ENCODE measurements at regions not wholly inside any gene's neighbourhood (a gene's known extent, or its start where the extent isn't known, plus 50 kb on each side); places are given as distances from the start of the nearest gene placed in this dataset.

- TF ChIP-seq BACH2 (CRISPR knock-in tag; IDR thresholded peaks at IDR 0.05; ENCODE audit: borderline replicate concordance): no peak
- TF ChIP-seq SNAI2 (CRISPR knock-in tag; IDR thresholded peaks at IDR 0.05): no peak
- TF ChIP-seq ZFP30 (CRISPR knock-in tag; IDR thresholded peaks at IDR 0.05): no peak
- TF ChIP-seq ZNF565 (CRISPR knock-in tag; conservative IDR thresholded peaks at IDR 0.05; ENCODE audit: low read depth): no peak
- no peak for TF ChIP-seq TCF4 (CRISPR knock-in tag; IDR thresholded peaks at IDR 0.05; ENCODE audit: borderline replicate concordance)
- TF ChIP-seq RARB (CRISPR knock-in tag; IDR thresholded peaks at IDR 0.05): no peak
- TF ChIP-seq ESRRG (CRISPR knock-in tag; IDR thresholded peaks at IDR 0.05): no peak
- no peak for ATAC-seq
Measured at GRCh38 chr7:119578116-119578515, 694.9 kb upstream of the KCND2 start.

GRCh38 chr7:119594956-119595355, 678.0 kb upstream of the KCND2 start:
- TF ChIP-seq CSDC2 (CRISPR knock-in tag; IDR thresholded peaks at IDR 0.05) (no peak), ZFP3 (CRISPR knock-in tag; IDR thresholded peaks at IDR 0.05) (no peak), PPARA (CRISPR knock-in tag; IDR thresholded peaks at IDR 0.05; ENCODE audit: borderline replicate concordance) (no peak), POU6F1 (CRISPR knock-in tag; IDR thresholded peaks at IDR 0.05; ENCODE audit: borderline replicate concordance, low read depth) (no peak), ZNF565 (CRISPR knock-in tag; conservative IDR thresholded peaks at IDR 0.05; ENCODE audit: low read depth) (no peak), TCF4 (CRISPR knock-in tag; IDR thresholded peaks at IDR 0.05; ENCODE audit: borderline replicate concordance) (no peak), SNAI2 (CRISPR knock-in tag; IDR thresholded peaks at IDR 0.05) (no peak)

GRCh38 chr7:119596651-119597050, 676.3 kb upstream of the KCND2 start:
- ATAC-seq: no peak
- no peak for TF ChIP-seq RARB (CRISPR knock-in tag; IDR thresholded peaks at IDR 0.05)

More at GRCh38 chr7:119594956-119595355, 678.0 kb upstream of the KCND2 start:
- no peak for ATAC-seq

GRCh38 chr7:119606297-119606696, 666.7 kb upstream of the KCND2 start:
- ATAC-seq: no peak
- TF ChIP-seq BACH2 (CRISPR knock-in tag; IDR thresholded peaks at IDR 0.05; ENCODE audit: borderline replicate concordance): no peak
- no peak for TF ChIP-seq ISL1 (CRISPR knock-in tag; IDR thresholded peaks at IDR 0.05)
- no peak for TF ChIP-seq GLIS3 (CRISPR knock-in tag; IDR thresholded peaks at IDR 0.05)
- TF ChIP-seq OSR1 (CRISPR knock-in tag; IDR thresholded peaks at IDR 0.05): no peak
- no peak for TF ChIP-seq ZFP3 (CRISPR knock-in tag; IDR thresholded peaks at IDR 0.05)
- no peak for TF ChIP-seq ZC3H10 (CRISPR knock-in tag; IDR thresholded peaks at IDR 0.05)
- no peak for TF ChIP-seq PPARA (CRISPR knock-in tag; IDR thresholded peaks at IDR 0.05; ENCODE audit: borderline replicate concordance)
- no peak for TF ChIP-seq TCF4 (CRISPR knock-in tag; IDR thresholded peaks at IDR 0.05; ENCODE audit: borderline replicate concordance)
- TF ChIP-seq CREB5 (CRISPR knock-in tag; IDR thresholded peaks at IDR 0.05; ENCODE audit: low read depth): no peak
- no peak for TF ChIP-seq ZNF70 (CRISPR knock-in tag; IDR thresholded peaks at IDR 0.05)
- no peak for TF ChIP-seq ZFP30 (CRISPR knock-in tag; IDR thresholded peaks at IDR 0.05)
- TF ChIP-seq CSRNP3 (CRISPR knock-in tag; IDR thresholded peaks at IDR 0.05): no peak
- no peak for TF ChIP-seq ZNF8 (CRISPR knock-in tag; IDR thresholded peaks at IDR 0.05)
- TF ChIP-seq POU6F1 (CRISPR knock-in tag; IDR thresholded peaks at IDR 0.05; ENCODE audit: borderline replicate concordance, low read depth): no peak

- no peak for TF ChIP-seq TOX (CRISPR knock-in tag; IDR thresholded peaks at IDR 0.05; ENCODE audit: borderline replicate concordance)
- no peak for TF ChIP-seq OSR1 (CRISPR knock-in tag; IDR thresholded peaks at IDR 0.05)
- no peak for TF ChIP-seq ZNF8 (CRISPR knock-in tag; IDR thresholded peaks at IDR 0.05)
- TF ChIP-seq CSRNP3 (CRISPR knock-in tag; IDR thresholded peaks at IDR 0.05): no peak
- TF ChIP-seq ZNF70 (CRISPR knock-in tag; IDR thresholded peaks at IDR 0.05): no peak
- no peak for TF ChIP-seq PPARA (CRISPR knock-in tag; IDR thresholded peaks at IDR 0.05; ENCODE audit: borderline replicate concordance)
- TF ChIP-seq ZFP3 (CRISPR knock-in tag; IDR thresholded peaks at IDR 0.05): no peak
- no peak for TF ChIP-seq ZFP30 (CRISPR knock-in tag; IDR thresholded peaks at IDR 0.05)
- TF ChIP-seq BACH2 (CRISPR knock-in tag; IDR thresholded peaks at IDR 0.05; ENCODE audit: borderline replicate concordance): no peak
- no peak for TF ChIP-seq ARNTL (CRISPR knock-in tag; IDR thresholded peaks at IDR 0.05; ENCODE audit: borderline replicate concordance, low read depth)
- no peak for TF ChIP-seq RARB (CRISPR knock-in tag; IDR thresholded peaks at IDR 0.05)
- no peak for TF ChIP-seq TCF4 (CRISPR knock-in tag; IDR thresholded peaks at IDR 0.05; ENCODE audit: borderline replicate concordance)
- no peak for ATAC-seq
Measured at GRCh38 chr7:119620769-119621168, 652.2 kb upstream of the KCND2 start.

Measured in SK-N-SH treated with all-trans-retinoic acid at 6 μM for 48 hours (cell line).